HEK293 (cell line): ENCODE measurements at regions not wholly inside any gene's neighbourhood (a gene's known extent, or its start where the extent isn't known, plus 50 kb on each side); places are given as distances from the start of the nearest gene placed in this dataset.

Experiments
- CTCF ChIA-PET: fragments of 350-600 bp; formaldehyde crosslinking; extraction: SDS; loops from one replicate; lab custom pipeline; 2021; ENCODE audit warnings: antibody characterized with exemption; lab: Yijun Ruan, JAX
- POLR2A ChIA-PET: fragments of 300-600 bp; formaldehyde crosslinking; extraction: SDS; loops from one replicate; lab custom pipeline; 2020; ENCODE audit warnings: antibody characterized with exemption, inconsistent platforms; lab: Yijun Ruan, JAX
- H3K27ac ChIP-seq: fragments of 200-500 bp; sonication (Bioruptor generic); 2 replicates; pipeline ENCODE4 v1.5.1; 2014; ENCODE audit warnings: low read depth, low read length, control low read depth, inconsistent platforms; ENCODE audit errors: extremely low read depth
- H3K36me3 ChIP-seq, 2 experiments: fragments of 200-500 bp in 1 of 2; sonication (Bioruptor generic) in 1 of 2; 1 replicate in 1 of 2; 2 replicates in 1 of 2; pipeline ENCODE4 v1.5.1; 2014 to 2017; ENCODE audit warnings: inconsistent platforms in 2 of 2, low read length in 2 of 2; ENCODE audit not compliant: control insufficient read depth in 2 of 2, insufficient read depth in 1 of 2
- H3K4me1 ChIP-seq: fragments of 200-500 bp; sonication (Bioruptor generic); 2 replicates; pipeline ENCODE4 v1.5.1; 2014; ENCODE audit warnings: mild to moderate bottlenecking, low read length, inconsistent platforms; ENCODE audit not compliant: control insufficient read depth, insufficient read depth
- H3K4me3 ChIP-seq: 2 replicates; pipeline ENCODE4 v1.5.1; 2011; ENCODE audit warnings: low read depth, mild to moderate bottlenecking, control low read depth, low read length, moderate library complexity
- H3K9me3 ChIP-seq: fragments of 200-500 bp; sonication (Bioruptor generic); 2 replicates; pipeline ENCODE4 v1.5.1; 2014; ENCODE audit warnings: low read depth, low read length, inconsistent platforms; ENCODE audit not compliant: control insufficient read depth, insufficient read depth
- FEZF1 ChIP-seq: fragments of 450-650 bp; formaldehyde crosslinking; IDR thresholded peaks from 2 replicates; pipeline ENCODE4 v1.5.1; 2016; ENCODE audit warnings: missing biosample characterization, missing genetic modification characterization
- GFI1B ChIP-seq: fragments of 450-650 bp; formaldehyde crosslinking; IDR thresholded peaks from 2 replicates; pipeline ENCODE4 v1.5.1; 2016; ENCODE audit warnings: missing biosample characterization, missing genetic modification characterization
- GLIS1 ChIP-seq: fragments of 450-650 bp; formaldehyde crosslinking; IDR thresholded peaks from 2 replicates; pipeline ENCODE4 v1.5.1; 2016; ENCODE audit warnings: missing biosample characterization, missing genetic modification characterization
- MZF1 ChIP-seq: fragments of 450-650 bp; formaldehyde crosslinking; IDR thresholded peaks from 2 replicates; pipeline ENCODE4 v1.5.1; 2017; ENCODE audit warnings: missing biosample characterization, missing genetic modification characterization, borderline replicate concordance
- PATZ1 ChIP-seq: fragments of 450-650 bp; formaldehyde crosslinking; IDR thresholded peaks from 2 replicates; pipeline ENCODE4 v1.5.1; 2016; ENCODE audit warnings: missing biosample characterization, missing genetic modification characterization
- PRDM2 ChIP-seq: fragments of 450-650 bp; formaldehyde crosslinking; IDR thresholded peaks from 2 replicates; pipeline ENCODE4 v1.5.1; 2016; ENCODE audit warnings: missing biosample characterization, missing genetic modification characterization, borderline replicate concordance
- RBAK ChIP-seq: fragments of 450-650 bp; formaldehyde crosslinking; IDR thresholded peaks from 2 replicates; pipeline ENCODE4 v1.5.1; 2016; ENCODE audit warnings: missing biosample characterization, missing genetic modification characterization
- SCRT1 ChIP-seq: fragments of 450-650 bp; formaldehyde crosslinking; IDR thresholded peaks from 2 replicates; pipeline ENCODE4 v1.5.1; 2016; ENCODE audit warnings: missing biosample characterization, missing genetic modification characterization, borderline replicate concordance
- SCRT2 ChIP-seq: fragments of 450-650 bp; formaldehyde crosslinking; IDR thresholded peaks from 2 replicates; pipeline ENCODE4 v1.5.1; 2016; ENCODE audit warnings: missing biosample characterization, missing genetic modification characterization
- SP3 ChIP-seq: fragments of 450-650 bp; formaldehyde crosslinking; IDR thresholded peaks from 2 replicates; pipeline ENCODE4 v1.5.1; 2016; ENCODE audit warnings: missing biosample characterization, missing genetic modification characterization
- TCF7L2 ChIP-seq: IDR thresholded peaks from 2 replicates; pipeline ENCODE4 v1.6.1; 2011; ENCODE audit warnings: low read depth, mild to moderate bottlenecking, inconsistent platforms, low read length, moderate library complexity, borderline replicate concordance
- ZFP37 ChIP-seq: fragments of 450-650 bp; formaldehyde crosslinking; IDR thresholded peaks from 2 replicates; pipeline ENCODE4 v1.5.1; 2016; ENCODE audit warnings: missing biosample characterization, missing genetic modification characterization
- ZNF2 ChIP-seq: fragments of 450-650 bp; formaldehyde crosslinking; IDR thresholded peaks from 2 replicates; pipeline ENCODE4 v1.5.1; 2016; ENCODE audit warnings: missing biosample characterization, missing genetic modification characterization
- ZNF211 ChIP-seq: fragments of 450-650 bp; formaldehyde crosslinking; IDR thresholded peaks from 2 replicates; pipeline ENCODE4 v1.5.1; 2016; ENCODE audit warnings: low read depth, missing biosample characterization, missing genetic modification characterization
- ZNF37A ChIP-seq: fragments of 450-650 bp; IDR thresholded peaks from 2 replicates; pipeline ENCODE4 v1.5.1; 2018; ENCODE audit warnings: missing biosample characterization, missing genetic modification characterization
- ZNF391 ChIP-seq: fragments of 450-650 bp; formaldehyde crosslinking; IDR thresholded peaks from 2 replicates; pipeline ENCODE4 v1.5.1; 2016; ENCODE audit warnings: low read depth, missing biosample characterization, missing genetic modification characterization, borderline replicate concordance
- ZNF426 ChIP-seq: fragments of 450-650 bp; formaldehyde crosslinking; IDR thresholded peaks from 2 replicates; pipeline ENCODE4 v1.5.1; 2017; ENCODE audit warnings: missing biosample characterization, missing genetic modification characterization, mild to moderate bottlenecking, inconsistent platforms, moderate library complexity
- ZNF433 ChIP-seq: fragments of 450-650 bp; formaldehyde crosslinking; IDR thresholded peaks from 2 replicates; pipeline ENCODE4 v1.5.1; 2016; ENCODE audit warnings: missing biosample characterization, missing genetic modification characterization, low read depth
- ZNF48 ChIP-seq: fragments of 450-650 bp; formaldehyde crosslinking; IDR thresholded peaks from 2 replicates; pipeline ENCODE4 v1.5.1; 2016; ENCODE audit warnings: missing biosample characterization, missing genetic modification characterization
- ZNF501 ChIP-seq: fragments of 450-650 bp; formaldehyde crosslinking; IDR thresholded peaks from 2 replicates; pipeline ENCODE4 v1.5.1; 2016; ENCODE audit warnings: missing biosample characterization, missing genetic modification characterization
- ZNF529 ChIP-seq: fragments of 450-650 bp; formaldehyde crosslinking; IDR thresholded peaks from 2 replicates; pipeline ENCODE4 v1.5.1; 2017; ENCODE audit warnings: missing genetic modification characterization, missing biosample characterization; ENCODE audit not compliant: insufficient replicate concordance
- ZNF549 ChIP-seq: fragments of 450-650 bp; IDR thresholded peaks from 2 replicates; pipeline ENCODE4 v1.5.1; 2018; ENCODE audit warnings: missing biosample characterization, missing genetic modification characterization, mild to moderate bottlenecking, inconsistent platforms, moderate library complexity
- ZNF692 ChIP-seq: fragments of 450-650 bp; formaldehyde crosslinking; IDR thresholded peaks from 2 replicates; pipeline ENCODE4 v1.5.1; 2016; ENCODE audit warnings: missing biosample characterization, missing genetic modification characterization

- H3K9me3 ChIP-seq = no peaks in the 10 kb centered on the region
- no peak overlapping the region for H3K4me3 ChIP-seq
- POLR2A ChIA-PET = no interaction called here
- CTCF ChIA-PET = no interaction called here
- H3K36me3 ChIP-seq = no peaks in the 10 kb centered on the region
- no peak overlapping the region for H3K27ac ChIP-seq
- TF ChIP-seq ZFP37 (tag by site-specific recombination) (no peak), SCRT2 (tag by site-specific recombination) (no peak), ZNF501 (no peak), ZNF529 (tag by site-specific recombination) (no peak), SP3 (tag by site-specific recombination) (no peak), PATZ1 (tag by site-specific recombination) (no peak), MZF1 (tag by site-specific recombination) (no peak), ZNF549 (tag by site-specific recombination) (no peak)
- no peaks in the 10 kb centered on the region for H3K4me1 ChIP-seq
Measured at GRCh38 chr3:99509224-99509623, 129.2 kb upstream of the COL8A1 start.

- CTCF ChIA-PET = no interaction called here
- no peaks in the 10 kb centered on the region for H3K9me3 ChIP-seq
- H3K4me3 ChIP-seq = no peak overlapping the region
- H3K4me1 ChIP-seq = no peaks in the 10 kb centered on the region
- H3K36me3 ChIP-seq = no peaks in the 10 kb centered on the region
- POLR2A ChIA-PET = no interaction called here
- H3K27ac ChIP-seq = no peak overlapping the region
- TF ChIP-seq ZNF391 (tag by site-specific recombination) = no peak
- TF ChIP-seq TCF7L2 = no peak
- no peak for TF ChIP-seq GFI1B (tag by site-specific recombination)
Measured at GRCh38 chr3:99508191-99508590, 130.2 kb upstream of the COL8A1 start.

- Histone ChIP-seq H3K36me3 (no peaks in the 10 kb centered on the region), H3K27ac (no peak overlapping the region), H3K4me1 (no peaks in the 10 kb centered on the region), H3K4me3 (no peak overlapping the region), H3K9me3 (no peaks in the 10 kb centered on the region)
- POLR2A ChIA-PET = no interaction called here
- CTCF ChIA-PET = interaction anchor here (0.7 kb wide), 3 partner anchors 43 to 482 kb away, joined by 3 to 4 read pairs (median 3); no protein-coding TSS in a partner anchor
- TF ChIP-seq ZNF37A (tag by site-specific recombination) (no peak), GLIS1 (no peak), ZNF426 (tag by site-specific recombination) (no peak), ZNF692 (tag by site-specific recombination) (no peak), ZNF501 (no peak), ZNF2 (tag by site-specific recombination) (no peak), RBAK (tag by site-specific recombination) (no peak), FEZF1 (tag by site-specific recombination) (no peak), ZNF433 (tag by site-specific recombination) (no peak), ZNF48 (tag by site-specific recombination) (no peak), ZNF211 (tag by site-specific recombination) (no peak), SCRT1 (no peak), PRDM2 (tag by site-specific recombination) (no peak)
Measured at GRCh38 chr3:99505646-99506269, 132.6 kb upstream of the COL8A1 start.
